Peyer's patch (tissue), 4 donors: ENCODE measurements at regions not wholly inside any gene's neighbourhood (a gene's known extent, or its start where the extent isn't known, plus 50 kb on each side); places are given as distances from the start of the nearest gene placed in this dataset.

Source experiments
- DNase-seq, 3 donors: peaks; one replicate each; pipeline ENCODE4 v3.0.0-alpha.2; 2017 to 2019
- H3K27ac ChIP-seq, 4 donors: fragments of 200-600 bp; sonication (generic); one replicate each; pipeline ENCODE4 v1.5.1; 2016 to 2019
- H3K27me3 ChIP-seq, 2 donors: fragments of 200-600 bp; sonication (generic); one replicate each; pipeline ENCODE4 v1.5.1; 2019
- H3K36me3 ChIP-seq, 3 donors: fragments of 200-600 bp; sonication (generic); one replicate each; pipeline ENCODE4 v1.5.1; 2016 to 2019
- H3K4me1 ChIP-seq, 4 donors: fragments of 200-600 bp; sonication (generic); one replicate each; pipeline ENCODE4 v1.5.1; 2016 to 2019
- H3K4me3 ChIP-seq, 4 donors: fragments of 200-600 bp; sonication (generic); 1 replicate in 3 of 4; 2 replicates in 1 of 4; pipeline ENCODE4 v1.5.1; 2016 to 2019; ENCODE audit warnings: mild to moderate bottlenecking in 1 of 4
- H3K9me3 ChIP-seq, 4 donors: fragments of 200-600 bp; sonication (generic); one replicate each; pipeline ENCODE4 v1.5.1; 2016 to 2019; ENCODE audit warnings: mild to moderate bottlenecking in 1 of 4
- POLR2A ChIP-seq, 2 donors: fragments of 450-650 bp; IDR thresholded peaks; one replicate each; pipeline ENCODE4 v1.5.1; 2017; ENCODE audit warnings: antibody characterized with exemption in 2 of 2, mild to moderate bottlenecking in 2 of 2, moderate library complexity in 2 of 2
- TF ChIP-seq, protein P1 (sequence below), 6 experiments: fragments of 450-650 bp in 4 of 6; fragments of 200-600 bp in 2 of 6; sonication (generic) in 1 of 6; IDR thresholded peaks; one replicate each; pipeline ENCODE4 v1.5.1; 2017 to 2019; ENCODE audit warnings: antibody characterized with exemption in 6 of 6, mild to moderate bottlenecking in 3 of 6, moderate library complexity in 1 of 6

DNA sequence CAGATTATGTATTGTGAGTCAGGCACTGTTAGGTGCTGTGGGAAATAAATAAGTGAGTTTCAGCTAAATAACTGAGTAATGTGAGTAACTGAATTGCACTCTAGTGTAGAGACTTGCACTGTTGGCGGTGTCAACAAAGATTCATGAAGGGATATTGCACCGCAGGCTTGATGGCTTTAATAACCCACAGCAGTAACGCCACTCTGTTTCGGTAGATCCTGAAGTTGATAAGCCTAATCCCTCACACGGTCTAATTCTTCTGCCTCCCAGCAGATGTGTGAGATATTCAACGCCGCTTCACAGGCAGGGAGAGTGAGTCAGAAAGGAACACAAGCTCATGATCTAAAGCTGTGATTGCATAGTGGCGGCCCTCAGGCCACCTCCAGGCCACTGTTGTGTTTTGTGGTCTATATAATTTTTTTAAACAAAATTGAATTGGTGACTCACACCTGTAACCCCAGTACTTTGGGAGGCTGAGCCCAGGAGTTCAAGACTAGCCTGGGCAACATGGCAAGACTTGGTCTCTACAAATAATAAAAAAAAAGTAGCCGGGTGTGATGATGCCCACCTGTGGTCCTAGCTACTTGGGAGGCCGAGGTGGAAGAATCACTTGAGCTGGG, 94.3 kb downstream of the LIPG start:
- H3K27me3 ChIP-seq, result no peaks in the 10 kb centered on the region
- H3K4me3 ChIP-seq, result no peak overlapping the region
- TF ChIP-seq POLR2A (IDR thresholded peaks at IDR 0.05), result no peak
- TF ChIP-seq, protein P1, sequence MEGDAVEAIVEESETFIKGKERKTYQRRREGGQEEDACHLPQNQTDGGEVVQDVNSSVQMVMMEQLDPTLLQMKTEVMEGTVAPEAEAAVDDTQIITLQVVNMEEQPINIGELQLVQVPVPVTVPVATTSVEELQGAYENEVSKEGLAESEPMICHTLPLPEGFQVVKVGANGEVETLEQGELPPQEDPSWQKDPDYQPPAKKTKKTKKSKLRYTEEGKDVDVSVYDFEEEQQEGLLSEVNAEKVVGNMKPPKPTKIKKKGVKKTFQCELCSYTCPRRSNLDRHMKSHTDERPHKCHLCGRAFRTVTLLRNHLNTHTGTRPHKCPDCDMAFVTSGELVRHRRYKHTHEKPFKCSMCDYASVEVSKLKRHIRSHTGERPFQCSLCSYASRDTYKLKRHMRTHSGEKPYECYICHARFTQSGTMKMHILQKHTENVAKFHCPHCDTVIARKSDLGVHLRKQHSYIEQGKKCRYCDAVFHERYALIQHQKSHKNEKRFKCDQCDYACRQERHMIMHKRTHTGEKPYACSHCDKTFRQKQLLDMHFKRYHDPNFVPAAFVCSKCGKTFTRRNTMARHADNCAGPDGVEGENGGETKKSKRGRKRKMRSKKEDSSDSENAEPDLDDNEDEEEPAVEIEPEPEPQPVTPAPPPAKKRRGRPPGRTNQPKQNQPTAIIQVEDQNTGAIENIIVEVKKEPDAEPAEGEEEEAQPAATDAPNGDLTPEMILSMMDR (IDR thresholded peaks at IDR 0.05), result no peak
- no peaks in the 10 kb centered on the region for H3K36me3 ChIP-seq
- H3K4me1 ChIP-seq, result no peaks in the 10 kb centered on the region
- peak overlapping the region in 1 of 4 donors; percentile 22 for H3K27ac ChIP-seq
- no peaks in the 10 kb centered on the region for H3K9me3 ChIP-seq
- no peak for DNase-seq

DNA sequence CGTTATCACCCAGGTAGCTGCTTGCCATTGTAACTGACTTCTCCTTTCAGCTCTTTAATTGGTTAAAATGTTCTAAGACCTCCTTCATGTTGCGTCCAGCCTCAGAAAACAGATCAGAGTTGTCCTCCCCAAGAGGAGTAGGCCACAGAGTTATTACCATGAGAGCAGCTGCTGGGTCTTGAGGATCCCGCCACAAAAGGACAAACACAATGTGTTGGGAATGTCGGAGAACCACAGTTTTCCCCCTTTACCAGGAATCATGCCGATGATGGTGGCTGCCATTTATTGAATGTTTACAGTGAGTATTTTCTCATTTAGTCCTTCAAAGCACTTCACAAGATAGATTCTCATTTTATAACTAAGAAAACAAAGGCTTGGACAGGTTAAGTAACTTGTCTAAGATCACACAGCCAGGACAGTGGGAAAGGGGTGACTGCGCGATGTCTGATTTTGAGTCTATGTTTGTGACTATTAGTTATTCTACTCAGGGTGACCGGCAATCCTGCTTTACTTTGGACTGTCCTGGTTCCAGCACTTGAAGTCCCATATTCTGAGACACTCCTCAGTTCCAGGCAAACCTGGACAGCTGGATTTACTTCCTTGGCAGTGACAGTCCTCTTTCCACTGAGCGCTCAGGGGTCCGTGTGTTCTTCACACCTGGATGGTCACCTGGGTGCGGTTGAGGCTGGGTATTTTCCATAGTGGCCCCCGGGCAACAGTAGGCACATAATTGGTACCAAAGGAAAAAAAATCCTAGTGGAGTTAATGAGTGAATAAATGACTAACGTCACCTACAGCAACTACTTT, 93.6 kb downstream of the LIPG start:
- Histone ChIP-seq H3K27me3 (no peaks in the 10 kb centered on the region), H3K36me3 (no peaks in the 10 kb centered on the region), H3K27ac (peak overlapping the region in 1 of 4 donors; percentile 22), H3K4me3 (no peak overlapping the region), H3K4me1 (no peaks in the 10 kb centered on the region), H3K9me3 (no peaks in the 10 kb centered on the region)
- TF ChIP-seq POLR2A (IDR thresholded peaks at IDR 0.05), result no peak
- TF ChIP-seq, protein P1 (IDR thresholded peaks at IDR 0.05), result no peak
- no peak for DNase-seq

- Histone ChIP-seq H3K9me3 (no peaks in the 10 kb centered on the region), H3K36me3 (no peaks in the 10 kb centered on the region), H3K27me3 (no peaks in the 10 kb centered on the region), H3K4me3 (no peak overlapping the region), H3K4me1 (no peaks in the 10 kb centered on the region), H3K27ac (no peak overlapping the region)
- TF ChIP-seq, protein P1 (IDR thresholded peaks at IDR 0.05), result no peak
- no peak for TF ChIP-seq POLR2A (IDR thresholded peaks at IDR 0.05)
- no peak for DNase-seq
These were observed 92.5 kb downstream of the LIPG start for GRCh38 chr18:49654347-49654746.

GRCh38 chr18:49652881-49653724, 91.2 kb downstream of the LIPG start:
- Histone ChIP-seq H3K4me3 (no peak overlapping the region), H3K4me1 (peaks cover 0 to 1% (median 0%) of the 10 kb centered on the region in 4 donors), H3K27me3 (no peaks in the 10 kb centered on the region), H3K9me3 (no peaks in the 10 kb centered on the region), H3K27ac (no peak overlapping the region), H3K36me3 (no peaks in the 10 kb centered on the region)
- no peak for DNase-seq
- TF ChIP-seq POLR2A (IDR thresholded peaks at IDR 0.05), result no peak
- TF ChIP-seq, protein P1 (IDR thresholded peaks at IDR 0.05), result no peak

DNA sequence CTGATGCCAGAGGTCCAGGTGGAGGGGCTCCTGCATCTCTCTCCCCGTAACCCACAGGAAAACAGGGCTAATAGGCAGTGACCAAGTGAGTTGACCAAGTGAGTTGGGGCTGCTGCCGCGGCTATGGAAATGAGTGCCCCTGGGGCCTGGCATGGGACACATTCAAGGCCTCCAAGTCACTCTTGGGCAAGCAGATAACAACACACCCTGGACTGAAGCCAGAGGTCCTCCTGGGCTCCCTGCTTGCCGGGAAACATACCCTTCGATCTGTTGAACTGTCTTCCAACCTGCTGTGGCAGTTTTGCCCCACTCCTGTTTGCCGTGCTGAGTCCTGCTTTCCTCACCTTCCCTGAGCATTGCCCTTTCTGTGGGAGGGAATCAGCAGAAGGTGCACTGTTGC, 89.2 kb downstream of the LIPG start:
- Histone ChIP-seq H3K4me3 (no peak overlapping the region), H3K9me3 (no peaks in the 10 kb centered on the region), H3K36me3 (no peaks in the 10 kb centered on the region), H3K27me3 (no peaks in the 10 kb centered on the region), H3K27ac (no peak overlapping the region), H3K4me1 (peaks cover 0 to 22% (median 0%) of the 10 kb centered on the region in 4 donors)
- DNase-seq, result no peak
- no peak for TF ChIP-seq POLR2A (IDR thresholded peaks at IDR 0.05)
- TF ChIP-seq, protein P1 (IDR thresholded peaks at IDR 0.05), result no peak
